ENCODE measurements at regions not wholly inside any gene's neighbourhood (a gene's known extent, or its start where the extent isn't known, plus 50 kb on each side); places are given as distances from the start of the nearest gene placed in this dataset.

GRCh38 chr20:21575981-21576740 lies 62.3 kb upstream of the NKX2-2 start:
- no peak for DNase-seq

GRCh38 chr20:21575167-21575566 lies 61.3 kb upstream of the NKX2-2 start:
- DNase-seq = no peak

DNA sequence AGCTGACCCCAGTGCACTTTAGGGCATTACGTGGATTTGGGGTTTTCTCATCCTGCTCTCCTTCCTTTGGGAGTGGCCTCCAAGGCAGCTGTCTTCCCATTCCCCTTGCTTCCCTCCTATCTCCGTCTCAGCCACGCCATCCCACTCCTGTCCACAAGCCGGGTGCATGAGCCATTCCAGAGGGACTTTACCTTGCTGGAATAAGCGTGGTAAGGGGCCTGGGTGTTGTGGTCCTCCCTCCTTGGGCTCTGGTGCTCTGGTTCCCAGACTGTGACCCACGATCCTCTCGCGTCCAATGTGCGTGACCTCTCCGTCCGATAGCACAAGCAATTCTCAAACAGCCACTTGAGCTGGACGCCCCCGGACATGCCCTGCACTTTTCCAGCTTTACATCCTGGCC lies 60.6 kb upstream of the NKX2-2 start:
- DNase-seq = no peak

DNA sequence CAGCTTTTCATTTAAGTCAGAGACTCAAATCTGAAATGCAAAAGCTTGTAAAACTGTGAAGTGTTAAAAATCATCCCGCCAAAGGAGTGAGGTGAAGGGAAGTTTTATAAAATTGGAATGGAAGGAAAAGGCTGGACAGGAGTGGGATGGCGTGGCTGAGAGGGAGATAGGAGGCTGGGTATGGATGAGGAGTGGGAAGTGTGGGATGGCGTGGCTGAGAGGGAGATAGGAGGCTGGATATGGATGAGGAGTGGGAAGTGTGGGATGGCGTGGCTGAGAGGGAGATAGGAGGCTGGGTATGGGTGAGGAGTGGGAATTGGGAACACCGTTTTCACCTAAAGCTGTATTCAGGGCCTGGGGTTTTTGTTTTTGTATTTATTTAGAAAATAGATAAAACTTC lies 59.4 kb upstream of the NKX2-2 start:
- no peak for DNase-seq

DNA sequence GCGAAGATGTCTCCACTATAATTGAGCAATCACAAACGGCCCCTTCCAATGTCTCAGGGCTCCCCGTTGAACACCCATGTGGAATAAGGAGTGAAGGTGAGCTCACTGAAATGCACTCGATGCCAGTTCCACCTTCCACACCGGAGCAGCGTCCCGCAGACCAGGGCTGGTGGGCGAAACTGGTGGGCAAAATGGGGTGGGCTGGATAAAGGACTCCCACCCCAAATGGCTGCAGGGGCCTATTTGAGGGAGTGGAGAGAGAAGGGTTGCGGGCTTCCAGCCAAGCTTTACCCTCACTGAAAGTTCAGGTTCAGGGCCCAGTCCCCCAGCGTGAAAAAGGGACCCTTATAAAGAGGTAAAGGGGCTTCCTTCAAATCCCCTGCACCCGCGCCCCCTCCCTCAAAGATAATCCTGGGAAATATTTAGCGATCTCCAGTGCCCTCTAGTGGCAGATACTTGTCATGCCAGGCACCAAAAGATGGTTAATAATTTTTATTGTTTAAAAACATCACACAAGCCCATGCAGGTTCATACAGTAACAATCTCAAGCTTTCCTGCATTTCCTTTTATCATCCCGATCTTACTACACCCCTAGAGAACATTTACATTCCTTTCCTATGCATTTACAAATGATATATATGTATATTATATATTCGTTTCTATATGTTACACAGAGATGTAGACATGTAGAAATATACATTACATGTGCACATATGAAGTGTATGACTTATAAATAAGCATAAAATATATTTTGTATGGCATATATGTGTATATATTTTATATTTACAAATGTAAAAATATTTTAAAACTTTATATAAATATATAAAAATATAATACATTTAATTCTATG lies 58.2 kb upstream of the NKX2-2 start:
- no peak for DNase-seq

- no peak for DNase-seq
Observed at GRCh38 chr20:21570285-21570992, 56.6 kb upstream of the NKX2-2 start.

DNA sequence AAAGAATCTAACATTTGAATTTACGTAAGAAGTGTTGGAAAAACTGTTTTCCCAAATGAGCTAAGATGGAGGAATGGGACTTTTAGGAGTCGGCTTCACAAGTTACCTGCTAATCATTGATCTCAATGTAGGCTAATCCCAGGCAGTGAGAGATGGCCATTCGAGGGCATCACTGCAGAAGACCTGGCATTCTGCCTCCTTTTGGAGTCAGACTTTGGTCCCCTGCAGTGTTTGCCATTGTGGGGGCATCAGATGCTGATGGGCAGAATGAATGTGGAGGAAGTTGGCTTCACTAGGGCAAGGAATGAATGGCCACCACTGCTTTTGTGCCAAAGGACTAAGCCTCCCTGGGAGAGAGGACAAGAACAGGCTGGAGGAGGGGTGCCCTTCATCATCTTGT lies 55.7 kb upstream of the NKX2-2 start:
- DNase-seq = no peak

DNA sequence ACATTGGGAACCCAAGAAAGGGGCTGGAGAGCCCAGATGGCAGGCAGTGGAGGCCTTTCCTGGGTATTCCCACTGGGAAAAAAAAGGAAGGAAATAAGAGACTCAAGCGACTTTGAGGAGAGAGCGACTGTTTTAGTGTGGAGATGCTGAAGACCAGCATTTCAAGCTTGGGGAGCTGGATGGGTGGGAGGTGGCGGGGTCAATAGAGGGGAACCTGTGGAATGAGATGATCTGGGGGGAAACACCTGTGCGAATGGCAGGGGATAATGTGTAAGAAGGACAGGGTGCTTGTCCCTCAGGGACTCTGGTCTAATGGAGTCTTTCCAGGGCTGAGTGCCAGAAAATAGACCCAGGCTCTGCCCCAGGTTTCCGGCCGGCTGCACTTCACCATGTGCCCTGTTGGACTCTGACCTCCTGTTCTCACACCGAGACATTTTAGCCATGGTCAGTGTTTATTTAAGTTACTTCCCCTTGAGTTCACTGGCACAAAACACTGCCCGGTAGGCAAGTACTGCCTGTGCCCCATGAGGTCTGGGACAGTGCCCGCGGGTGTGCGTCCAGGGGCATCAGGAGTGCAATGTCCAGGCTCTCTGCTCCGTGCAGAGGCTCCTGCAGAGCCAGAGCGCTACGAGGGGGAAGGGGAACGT lies 50.4 kb upstream of the NKX2-2 start:
- no peak for DNase-seq

Data from NCI-H2081 treated with DMSO at 0.1 percent for 48 hours (cell line).